Pancreas (tissue), 10 donors: ENCODE measurements at regions not wholly inside any gene's neighbourhood (a gene's known extent, or its start where the extent isn't known, plus 50 kb on each side); places are given as distances from the start of the nearest gene placed in this dataset.

ENCODE experiments used
- ATAC-seq, 4 donors: fragments of 200-7000 bp; cut with Tn5 transposase; one replicate each; pipeline versions ENCODE4 v1.8.0 to v1.9.1; 2020; ENCODE audit warnings: mild to moderate bottlenecking in 4 of 4, moderate library complexity in 4 of 4
- DNase-seq, 6 donors: peaks; one replicate each; pipeline ENCODE4 v3.0.0-alpha.2; 2020
- FAIRE-seq: peaks from 2 replicates; lab custom pipeline; 2012; peaks lifted over from hg19 to GRCh38; lab: Jason Lieb, UNC
- H3K27ac ChIP-seq, 4 donors: fragments of 200-600 bp; sonication (generic); 1 replicate in 3 of 4; 2 replicates in 1 of 4; pipeline versions ENCODE4 v1.5.0 to v1.8.0; 2020
- H3K27me3 ChIP-seq, 4 donors: fragments of 200-600 bp; one replicate each; pipeline ENCODE4 v1.8.0; 2021
- H3K36me3 ChIP-seq, 3 donors: fragments of 200-600 bp; sonication (generic) in 1 of 3; one replicate each; pipeline versions ENCODE4 v1.5.0 to v1.8.0; 2020 to 2021
- H3K4me1 ChIP-seq, 3 donors: fragments of 200-600 bp; one replicate each; pipeline ENCODE4 v1.8.0; 2021
- H3K4me3 ChIP-seq, 4 donors: fragments of 200-600 bp; sonication (generic) in 2 of 4; one replicate each; pipeline versions ENCODE4 v1.5.0 to v1.8.0; 2020 to 2021
- H3K9me3 ChIP-seq, 4 donors: fragments of 200-600 bp; one replicate each; pipeline ENCODE4 v1.8.0; 2021
- CTCF ChIP-seq, 4 donors: fragments of 200-600 bp; sonication (generic) in 3 of 4; IDR thresholded peaks; one replicate each; pipeline versions ENCODE4 v1.5.0 to v1.8.0; 2021; ENCODE audit warnings: antibody characterized with exemption in 4 of 4
- WGBS, 2 donors: extraction: QIAGEN DNeasy Blood & Tissue Kit; methylation state at CpG; one replicate each; pipeline ENCODE4 v1.1.7; 2013; 5-methylcytosine and 5-hydroxymethylcytosine counted together
- intact Hi-C, 3 donors: fragments of 100-400 bp; cut with DNase I; formaldehyde crosslinking; loops; one replicate each; pipeline versions ENCODE4 v1.11.1 to v1.14.2; 2022
- donor health status: healthy with polysubstance abuse.
- donor health status: DM: no; HTN: no; CAD: no; lungs with moderate emphysema.
- donor health status: DM: no; HTN: no; CAD: no.
- donor health status: control.
- donor health status: control.
- donor health status: Bipolar disorder and iron deficiency.
- donor health status: DM: yes; HTN: yes; CAD: no.
- donor health status: DM: no; HTN: no; CAD: no.
- donor health status: DM: no; HTN: no; CAD: no.
- donor health status: DM: yes; HTN: yes; CAD: no.

GRCh38 chr3:132159145-132159544, 124.3 kb upstream of the CPNE4 start:
- Histone ChIP-seq H3K4me1 (no peaks in the 10 kb centered on the region), H3K27me3 (no peaks in the 10 kb centered on the region), H3K4me3 (no peak overlapping the region), H3K36me3 (no peaks in the 10 kb centered on the region), H3K9me3 (no peaks in the 10 kb centered on the region), H3K27ac (no peak overlapping the region)
- WGBS, 2 donors, result 70 to 79% methylated on average over 2 of the region's 2 CpGs
- FAIRE-seq, result no peak
- DNase-seq, result no peak
- no peak for TF ChIP-seq CTCF (IDR thresholded peaks at IDR 0.05)
- intact Hi-C loops, result no loop called here
- no peak for ATAC-seq

GRCh38 chr3:132160198-132160597, 125.4 kb upstream of the CPNE4 start:
- no peak for ATAC-seq
- FAIRE-seq, result no peak
- Histone ChIP-seq H3K27ac (no peak overlapping the region), H3K9me3 (no peaks in the 10 kb centered on the region), H3K4me1 (no peaks in the 10 kb centered on the region), H3K4me3 (no peak overlapping the region), H3K36me3 (no peaks in the 10 kb centered on the region), H3K27me3 (no peaks in the 10 kb centered on the region)
- no peak for TF ChIP-seq CTCF (IDR thresholded peaks at IDR 0.05)
- 42 to 63% methylated on average over 1 of the region's 1 CpG for WGBS, 2 donors
- DNase-seq, result no peak
- intact Hi-C loops, result no loop called here

GRCh38 chr3:132161608-132162007, 126.8 kb upstream of the CPNE4 start:
- H3K9me3 ChIP-seq, result no peaks in the 10 kb centered on the region
- intact Hi-C loops, result no loop called here
- no peak for TF ChIP-seq CTCF (IDR thresholded peaks at IDR 0.05)
- no peak for DNase-seq
- no peaks in the 10 kb centered on the region for H3K27me3 ChIP-seq
- ATAC-seq, result no peak
- H3K4me3 ChIP-seq, result no peak overlapping the region
- no peaks in the 10 kb centered on the region for H3K4me1 ChIP-seq
- no peak overlapping the region for H3K27ac ChIP-seq
- whole genome bisulfite sequencing, 2 donors, result 79 to 81% methylated on average over 1 of the region's 1 CpG
- H3K36me3 ChIP-seq, result no peaks in the 10 kb centered on the region
- FAIRE-seq, result no peak

GRCh38 chr3:132164469-132165092, 129.8 kb upstream of the CPNE4 start:
- WGBS, 2 donors, result 10 to 16% methylated on average over 1 of the region's 1 CpG
- H3K9me3 ChIP-seq, result no peaks in the 10 kb centered on the region
- no peak for TF ChIP-seq CTCF (IDR thresholded peaks at IDR 0.05)
- no peak overlapping the region for H3K27ac ChIP-seq
- no peaks in the 10 kb centered on the region for H3K27me3 ChIP-seq
- intact Hi-C loops, result no loop called here
- H3K4me1 ChIP-seq, result no peaks in the 10 kb centered on the region
- peak in 1 of 6 donors; percentile 16 for DNase-seq
- H3K4me3 ChIP-seq, result no peak overlapping the region
- no peak for FAIRE-seq
- H3K36me3 ChIP-seq, result no peaks in the 10 kb centered on the region
- no peak for ATAC-seq

- no peak overlapping the region for H3K4me3 ChIP-seq
- DNase-seq (no peak), ATAC-seq (no peak), FAIRE-seq (no peak)
- H3K27me3 ChIP-seq, result peaks cover 0 to 3% (median 0%) of the 10 kb centered on the region in 4 donors
- no peak for TF ChIP-seq CTCF (IDR thresholded peaks at IDR 0.05)
- H3K36me3 ChIP-seq, result no peaks in the 10 kb centered on the region
- H3K9me3 ChIP-seq, result no peaks in the 10 kb centered on the region
- 53 to 58% methylated on average over 5 of the region's 5 CpGs for whole genome bisulfite sequencing, 2 donors
- H3K27ac ChIP-seq, result no peak overlapping the region
- H3K4me1 ChIP-seq, result no peaks in the 10 kb centered on the region
- intact Hi-C loops, result no loop called here
These were observed 133.1 kb upstream of the CPNE4 start for GRCh38 chr3:132167870-132168269.
